IMR-90 (cell line): ENCODE measurements at regions not wholly inside any gene's neighbourhood (a gene's known extent, or its start where the extent isn't known, plus 50 kb on each side); places are given as distances from the start of the nearest gene placed in this dataset.

Source experiments
- ATAC-seq: fragments of 200-7000 bp; cut with Tn5 transposase; 2 replicates; pipeline ENCODE4 v1.9.1; 2020; ENCODE audit warnings: low read depth, mild to moderate bottlenecking, moderate library complexity
- BruUV-seq: library from RNA; stranded (reverse); fragments of 400-500 nt; replicated peaks from 2 replicates; lab custom pipeline; 2021; lab: Mats Ljungman, UMichigan
- CTCF ChIA-PET: fragments of 300-600 bp; formaldehyde crosslinking; extraction: SDS; loops from one replicate; lab custom pipeline; 2021; ENCODE audit warnings: antibody characterized with exemption; lab: Yijun Ruan, JAX
- POLR2A ChIA-PET: fragments of 300-600 bp; sonication (Branson Sonifier 250); formaldehyde crosslinking; loops from one replicate; lab custom pipeline; 2022; ENCODE audit warnings: antibody characterized with exemption; ENCODE audit not compliant: unreplicated experiment; lab: Charles Lee
- DNase-seq: peaks from one replicate; pipeline ENCODE4 v3.0.0; 2013
- H2AFZ ChIP-seq: replicated peaks from 2 replicates; pipeline ENCODE3; 2013; ENCODE audit warnings: low read length, mild to moderate bottlenecking; ENCODE audit not compliant: poor library complexity
- H2AK5ac ChIP-seq: 2 replicates; pipeline ENCODE4 v1.6.1; 2013; ENCODE audit warnings: low read depth, low read length, inconsistent platforms
- H2AK9ac ChIP-seq: replicated peaks from 2 replicates; pipeline ENCODE3; 2013; ENCODE audit warnings: mild to moderate bottlenecking, low read depth, low read length, moderate library complexity; ENCODE audit not compliant: poor library complexity
- H2BK120ac ChIP-seq: 2 replicates; pipeline ENCODE4 v1.6.1; 2013; ENCODE audit warnings: low read depth, low read length, inconsistent platforms
- H2BK15ac ChIP-seq: 3 replicates; pipeline ENCODE4 v1.6.1; 2013; ENCODE audit warnings: low read depth, low read length, inconsistent platforms
- H2BK20ac ChIP-seq: 2 replicates; pipeline ENCODE4 v1.6.1; 2013; ENCODE audit warnings: low read depth, mild to moderate bottlenecking, inconsistent platforms, low read length, moderate library complexity
- H2BK5ac ChIP-seq: 2 replicates; pipeline ENCODE4 v1.6.1; 2013; ENCODE audit warnings: mild to moderate bottlenecking, low read depth, low read length, inconsistent platforms; ENCODE audit not compliant: poor library complexity, severe bottlenecking
- H3K14ac ChIP-seq: replicated peaks from 2 replicates; pipeline ENCODE4 v1.6.1; 2013; ENCODE audit warnings: low read depth, low read length, inconsistent platforms
- H3K18ac ChIP-seq: 2 replicates; pipeline ENCODE4 v1.6.1; 2013; ENCODE audit warnings: low read depth, low read length, control low read depth
- H3K23ac ChIP-seq: 2 replicates; pipeline ENCODE4 v1.6.1; 2013; ENCODE audit warnings: low read depth, low read length, inconsistent platforms
- H3K27ac ChIP-seq: 2 replicates; pipeline ENCODE4 v1.5.1; 2013; ENCODE audit warnings: mild to moderate bottlenecking, control low read depth, low read length; ENCODE audit not compliant: insufficient read depth
- H3K27me3 ChIP-seq: 2 replicates; pipeline ENCODE4 v1.6.1; 2013; ENCODE audit warnings: low read length; ENCODE audit not compliant: control insufficient read depth, insufficient read depth
- H3K36me3 ChIP-seq: 2 replicates; pipeline ENCODE4 v1.6.1; 2013; ENCODE audit warnings: low read length, mixed read lengths; ENCODE audit not compliant: control insufficient read depth, insufficient read depth
- H3K4ac ChIP-seq: 2 replicates; pipeline ENCODE4 v1.6.1; 2013; ENCODE audit warnings: low read depth, low read length, inconsistent platforms
- H3K4me1 ChIP-seq: 2 replicates; pipeline ENCODE4 v1.6.1; 2013; ENCODE audit warnings: low read length, mixed read lengths; ENCODE audit not compliant: control insufficient read depth, insufficient read depth
- H3K4me2 ChIP-seq: 2 replicates; pipeline ENCODE4 v1.6.1; 2013; ENCODE audit warnings: low read depth, mild to moderate bottlenecking, control low read depth, low read length, moderate library complexity
- H3K4me3 ChIP-seq: 2 replicates; pipeline ENCODE4 v1.5.1; 2013; ENCODE audit warnings: low read depth, mild to moderate bottlenecking, control low read depth, low read length, moderate library complexity; ENCODE audit not compliant: insufficient read depth
- H3K56ac ChIP-seq: 2 replicates; pipeline ENCODE4 v1.6.1; 2013; ENCODE audit warnings: low read length, inconsistent platforms; ENCODE audit not compliant: insufficient read depth; ENCODE audit errors: extremely low read depth
- H3K79me1 ChIP-seq, 2 experiments: 2 replicates each; pipeline ENCODE4 v1.6.1; 2013; ENCODE audit warnings: low read length in 2 of 2, inconsistent platforms in 1 of 2, low read depth in 1 of 2
- H3K9ac ChIP-seq: 2 replicates; pipeline ENCODE4 v1.6.1; 2013; ENCODE audit warnings: low read depth, low read length, control low read depth
- H3K9me1 ChIP-seq: 2 replicates; pipeline ENCODE4 v1.6.1; 2013; ENCODE audit warnings: low read length, inconsistent platforms; ENCODE audit not compliant: insufficient read depth
- H3K9me3 ChIP-seq: 2 replicates; pipeline ENCODE4 v1.6.1; 2013; ENCODE audit warnings: low read length; ENCODE audit not compliant: control insufficient read depth, insufficient read depth
- H4K20me1 ChIP-seq: 2 replicates; pipeline ENCODE4 v1.6.1; 2013; ENCODE audit warnings: low read length, inconsistent platforms; ENCODE audit not compliant: insufficient read depth
- H4K5ac ChIP-seq: 2 replicates; pipeline ENCODE4 v1.6.1; 2013; ENCODE audit warnings: mild to moderate bottlenecking, low read depth, low read length, control low read depth
- H4K8ac ChIP-seq, 2 experiments: 2 replicates each; pipeline ENCODE4 v1.6.1; 2013; ENCODE audit warnings: low read depth in 2 of 2, low read length in 2 of 2, control low read depth in 1 of 2, inconsistent platforms in 1 of 2
- H4K91ac ChIP-seq: 2 replicates; pipeline ENCODE4 v1.6.1; 2013; ENCODE audit warnings: low read depth, low read length, inconsistent platforms; ENCODE audit not compliant: insufficient read depth
- BHLHE40 ChIP-seq: fragments of 150-350 bp; IDR thresholded peaks from 2 replicates; pipeline ENCODE4 v1.6.1; 2016; ENCODE audit warnings: mild to moderate bottlenecking, low read depth, low read length
- CEBPB ChIP-seq: IDR thresholded peaks from 2 replicates; pipeline ENCODE4 v1.6.1; 2012; ENCODE audit warnings: low read depth, low read length, improper control_type of control experiment
- CHD1 ChIP-seq: IDR thresholded peaks from 2 replicates; pipeline ENCODE4 v1.6.1; 2012; ENCODE audit warnings: low read depth, low read length, improper control_type of control experiment
- MAFK ChIP-seq: IDR thresholded peaks from 2 replicates; pipeline ENCODE4 v1.6.1; 2012; ENCODE audit warnings: low read depth, low read length, improper control_type of control experiment
- MAZ ChIP-seq: IDR thresholded peaks from 2 replicates; pipeline ENCODE4 v1.6.1; 2012; ENCODE audit warnings: low read depth, mild to moderate bottlenecking, low read length, improper control_type of control experiment, moderate library complexity, borderline replicate concordance
- MXI1 ChIP-seq: IDR thresholded peaks from 2 replicates; pipeline ENCODE4 v1.6.1; 2012; ENCODE audit warnings: low read depth, mild to moderate bottlenecking, low read length, moderate library complexity, borderline replicate concordance
- NFE2L2 ChIP-seq: fragments of 150-350 bp; IDR thresholded peaks from 2 replicates; pipeline ENCODE4 v1.6.1; 2016; ENCODE audit warnings: low read depth, mild to moderate bottlenecking, low read length
- POLR2A ChIP-seq: IDR thresholded peaks from 2 replicates; pipeline ENCODE4 v1.6.1; 2012; ENCODE audit warnings: mild to moderate bottlenecking, low read depth, low read length
- RAD21 ChIP-seq: IDR thresholded peaks from 2 replicates; pipeline ENCODE4 v1.6.1; 2012; ENCODE audit warnings: low read length, improper control_type of control experiment
- RCOR1 ChIP-seq: IDR thresholded peaks from 2 replicates; pipeline ENCODE4 v1.6.1; 2012; ENCODE audit warnings: mild to moderate bottlenecking, low read length, improper control_type of control experiment; ENCODE audit not compliant: insufficient replicate concordance
- SMC3 ChIP-seq: fragments of 150-350 bp; IDR thresholded peaks from 2 replicates; pipeline ENCODE4 v1.6.1; 2016; ENCODE audit warnings: low read depth, mild to moderate bottlenecking, antibody characterized with exemption, low read length, moderate library complexity
- USF2 ChIP-seq: fragments of 150-350 bp; IDR thresholded peaks from 2 replicates; pipeline ENCODE4 v1.6.1; 2017; ENCODE audit warnings: mild to moderate bottlenecking, antibody characterized with exemption, low read length, low read depth
- WGBS, 2 experiments: methylation state at CpG; one replicate each; pipeline versions ENCODE4 v1.1.5 to v1.1.7; 2013; ENCODE audit warnings: missing lambda C conversion rate in 2 of 2; ENCODE audit not compliant: insufficient read length in 1 of 2; ENCODE audit errors: extremely low coverage in 2 of 2; 5-methylcytosine and 5-hydroxymethylcytosine counted together
- dilution Hi-C: fragments of 300-500 bp; cut with HindIII; formaldehyde crosslinking; loops from one replicate; pipeline ENCODE4 v1.14.3; 2018; ENCODE audit warnings: low sequenced_read_pairs; ENCODE audit not compliant: unreplicated experiment
- in situ Hi-C: fragments of 300-500 bp; cut with MboI; formaldehyde crosslinking; loops from 3 replicates; pipeline ENCODE4 v1.14.3; 2019; ENCODE audit warnings: low sequenced_read_pairs, inconsistent platforms, mixed read lengths
- intact Hi-C: fragments of 100-400 bp; cut with micrococcal nuclease; formaldehyde crosslinking; loops from 2 replicates; pipeline ENCODE4 v1.10.0; 2022
- TF ChIP-seq, protein P1 (sequence below): conservative IDR thresholded peaks from 2 replicates; pipeline ENCODE4 v1.5.1; 2012; ENCODE audit warnings: mild to moderate bottlenecking, low read depth, low read length, improper control_type of control experiment
- TF ChIP-seq, protein P2 (sequence below): fragments of 150-350 bp; IDR thresholded peaks from 2 replicates; pipeline ENCODE4 v1.6.1; 2016; ENCODE audit warnings: low read depth, mild to moderate bottlenecking, low read length, moderate library complexity, borderline replicate concordance

DNA sequence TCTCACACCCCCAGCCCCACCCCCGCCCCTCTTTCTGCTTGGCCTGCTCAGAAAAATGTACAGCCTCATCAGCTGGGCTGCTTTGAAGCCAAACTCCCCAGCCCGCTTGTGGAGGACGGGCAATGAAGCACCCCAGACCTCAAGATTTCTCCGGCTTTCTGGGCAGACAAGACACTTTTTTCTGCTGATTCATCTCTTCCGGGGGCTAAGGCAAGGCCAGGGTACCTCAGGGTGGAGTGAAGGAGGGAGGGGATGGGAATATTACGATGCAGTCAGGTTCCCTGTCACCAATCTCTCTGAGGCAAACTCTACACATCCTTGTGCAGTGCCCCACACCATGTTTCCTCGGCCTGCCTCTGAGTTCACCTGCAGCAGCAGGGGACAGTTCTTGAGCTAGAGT is 66.9 kb upstream of the ATP6AP2 start:
- BruUV-seq = no TSS peak
- Histone ChIP-seq H3K23ac (no peak overlapping the region), H3K14ac (no peak overlapping the region), H3K4me3 (no peak overlapping the region), H3K56ac (no peak overlapping the region), H3K27me3 (peaks cover 18% of the 10 kb centered on the region), H3K9ac (no peak overlapping the region), H2BK5ac (no peak overlapping the region), H3K4me2 (no peak overlapping the region), H3K9me1 (no peaks in the 10 kb centered on the region), H3K79me1 (no peaks in the 10 kb centered on the region), H2AK9ac (no peak overlapping the region), H2AK5ac (no peak overlapping the region), H4K20me1 (no peaks in the 10 kb centered on the region), H4K5ac (no peak overlapping the region), H3K18ac (no peak overlapping the region), H3K9me3 (peaks cover 1% of the 10 kb centered on the region; the same call in 1 of the 2 replicates), H3K4ac (no peak overlapping the region), H2AFZ (peak overlapping the region; percentile 14), H3K36me3 (no peaks in the 10 kb centered on the region), H2BK120ac (no peak overlapping the region), H4K8ac (no peak overlapping the region), H2BK15ac (no peak overlapping the region), H3K4me1 (no peaks in the 10 kb centered on the region), H3K27ac (no peak overlapping the region), H2BK20ac (no peak overlapping the region), H4K91ac (no peak overlapping the region)
- TF ChIP-seq BHLHE40 (no peak), SMC3 (no peak), RAD21 (no peak), CEBPB (no peak), MXI1 (no peak), RCOR1 (no peak), USF2 (no peak), NFE2L2 (no peak), CHD1 (no peak), POLR2A (no peak), MAFK (no peak), MAZ (no peak)
- TF ChIP-seq, protein P1, sequence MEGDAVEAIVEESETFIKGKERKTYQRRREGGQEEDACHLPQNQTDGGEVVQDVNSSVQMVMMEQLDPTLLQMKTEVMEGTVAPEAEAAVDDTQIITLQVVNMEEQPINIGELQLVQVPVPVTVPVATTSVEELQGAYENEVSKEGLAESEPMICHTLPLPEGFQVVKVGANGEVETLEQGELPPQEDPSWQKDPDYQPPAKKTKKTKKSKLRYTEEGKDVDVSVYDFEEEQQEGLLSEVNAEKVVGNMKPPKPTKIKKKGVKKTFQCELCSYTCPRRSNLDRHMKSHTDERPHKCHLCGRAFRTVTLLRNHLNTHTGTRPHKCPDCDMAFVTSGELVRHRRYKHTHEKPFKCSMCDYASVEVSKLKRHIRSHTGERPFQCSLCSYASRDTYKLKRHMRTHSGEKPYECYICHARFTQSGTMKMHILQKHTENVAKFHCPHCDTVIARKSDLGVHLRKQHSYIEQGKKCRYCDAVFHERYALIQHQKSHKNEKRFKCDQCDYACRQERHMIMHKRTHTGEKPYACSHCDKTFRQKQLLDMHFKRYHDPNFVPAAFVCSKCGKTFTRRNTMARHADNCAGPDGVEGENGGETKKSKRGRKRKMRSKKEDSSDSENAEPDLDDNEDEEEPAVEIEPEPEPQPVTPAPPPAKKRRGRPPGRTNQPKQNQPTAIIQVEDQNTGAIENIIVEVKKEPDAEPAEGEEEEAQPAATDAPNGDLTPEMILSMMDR = no peak
- TF ChIP-seq, protein P2, sequence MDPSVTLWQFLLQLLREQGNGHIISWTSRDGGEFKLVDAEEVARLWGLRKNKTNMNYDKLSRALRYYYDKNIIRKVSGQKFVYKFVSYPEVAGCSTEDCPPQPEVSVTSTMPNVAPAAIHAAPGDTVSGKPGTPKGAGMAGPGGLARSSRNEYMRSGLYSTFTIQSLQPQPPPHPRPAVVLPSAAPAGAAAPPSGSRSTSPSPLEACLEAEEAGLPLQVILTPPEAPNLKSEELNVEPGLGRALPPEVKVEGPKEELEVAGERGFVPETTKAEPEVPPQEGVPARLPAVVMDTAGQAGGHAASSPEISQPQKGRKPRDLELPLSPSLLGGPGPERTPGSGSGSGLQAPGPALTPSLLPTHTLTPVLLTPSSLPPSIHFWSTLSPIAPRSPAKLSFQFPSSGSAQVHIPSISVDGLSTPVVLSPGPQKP = no peak
- dilution Hi-C loops (no loop called here), intact Hi-C loops (no loop called here), in situ Hi-C loops (no loop called here)
- CTCF ChIA-PET = no interaction called here
- DNase-seq (no peak), ATAC-seq (no peak)
- WGBS, 2 experiments = 0% methylated on average over 1 of the region's 7 CpGs; no CpG with 5 or more reads in 1 of the 2 experiments
- POLR2A ChIA-PET = no interaction called here
